ENCODE measurements at regions not wholly inside any gene's neighbourhood (a gene's known extent, or its start where the extent isn't known, plus 50 kb on each side); places are given as distances from the start of the nearest gene placed in this dataset.

DNA sequence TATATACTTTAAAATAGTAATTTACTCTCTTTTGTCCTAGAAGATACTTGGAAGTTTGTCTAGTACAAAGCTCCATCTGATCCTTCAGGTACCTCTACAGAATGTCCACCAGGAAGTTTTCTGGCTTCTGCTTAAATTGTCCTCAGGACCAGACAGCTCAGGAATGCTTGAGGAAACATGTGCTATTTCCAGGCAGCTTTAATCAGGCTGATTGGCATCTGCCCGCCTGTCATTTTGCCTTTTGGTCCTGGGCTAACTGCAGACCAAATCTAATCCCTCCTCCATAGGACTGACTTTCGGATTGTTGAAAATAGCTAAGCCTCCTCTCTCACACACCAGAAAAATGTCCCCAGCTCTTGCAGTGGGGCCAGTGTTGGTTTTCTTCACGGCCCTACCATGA is 113.4 kb upstream of the RGMA start (continued):
- no peak for TF ChIP-seq SRF (IDR thresholded peaks at IDR 0.05; ENCODE audit: low read depth, low read length)

Data from H1 (cell line).